WTC11 (cell line): ENCODE measurements at regions not wholly inside any gene's neighbourhood (a gene's known extent, or its start where the extent isn't known, plus 50 kb on each side); places are given as distances from the start of the nearest gene placed in this dataset.

ENCODE experiments used
- CTCF ChIP-seq: fragments of 200-600 bp; IDR thresholded peaks from 2 replicates; pipeline ENCODE4 v1.8.0; 2022; ENCODE audit warnings: antibody characterized with exemption
- FOXP1 ChIP-seq: sonication (generic); formaldehyde crosslinking; IDR thresholded peaks from 2 replicates; pipeline ENCODE4 v1.8.0; 2022; ENCODE audit warnings: missing genetic modification reagents, mild to moderate bottlenecking, moderate library complexity, borderline replicate concordance
- GABPB1 ChIP-seq: sonication (generic); formaldehyde crosslinking; IDR thresholded peaks from 2 replicates; pipeline ENCODE4 v1.8.1; 2023; ENCODE audit warnings: mild to moderate bottlenecking, missing genetic modification reagents
- MAX ChIP-seq: sonication (generic); formaldehyde crosslinking; IDR thresholded peaks from 2 replicates; pipeline ENCODE4 v1.8.0; 2022; ENCODE audit warnings: mild to moderate bottlenecking, missing genetic modification reagents
- OVOL2 ChIP-seq: fragments of 250-450 bp; sonication (Bioruptor Pico); IDR thresholded peaks from 2 replicates; pipeline ENCODE4 v1.9.0; 2021; ENCODE audit warnings: mild to moderate bottlenecking, borderline replicate concordance
- RELA ChIP-seq: sonication (generic); formaldehyde crosslinking; IDR thresholded peaks from 2 replicates; pipeline ENCODE4 v1.8.1; 2022; ENCODE audit warnings: missing genetic modification reagents, mild to moderate bottlenecking, borderline replicate concordance
- STAT6 ChIP-seq: sonication (generic); formaldehyde crosslinking; conservative IDR thresholded peaks from 2 replicates; pipeline ENCODE4 v1.8.1; 2023; ENCODE audit warnings: mild to moderate bottlenecking, low read depth, missing genetic modification reagents, moderate library complexity
- USF1 ChIP-seq: sonication (generic); formaldehyde crosslinking; IDR thresholded peaks from 2 replicates; pipeline ENCODE4 v1.8.0; 2022; ENCODE audit warnings: mild to moderate bottlenecking, missing genetic modification reagents
- ZMAT4 ChIP-seq: fragments of 250-450 bp; sonication (Bioruptor Pico); IDR thresholded peaks from 2 replicates; pipeline ENCODE4 v1.9.0; 2021; ENCODE audit warnings: mild to moderate bottlenecking
- ZNF671 ChIP-seq: fragments of 250-450 bp; sonication (Bioruptor Pico); IDR thresholded peaks from 2 replicates; pipeline ENCODE4 v1.8.0; 2021; ENCODE audit warnings: mild to moderate bottlenecking

- TF ChIP-seq CTCF (no peak), USF1 (no peak), ZNF671 (no peak), MAX (CRISPR knock-in tag) (no peak), GABPB1 (CRISPR knock-in tag) (no peak), STAT6 (no peak), OVOL2 (no peak), ZMAT4 (CRISPR knock-in tag) (no peak), RELA (CRISPR knock-in tag) (no peak), FOXP1 (CRISPR knock-in tag) (no peak)
These were observed 446.6 kb downstream of the RPS29 start for GRCh38 chr14:49139593-49139992.
